ENCODE measurements at regions not wholly inside any gene's neighbourhood (a gene's known extent, or its start where the extent isn't known, plus 50 kb on each side); places are given as distances from the start of the nearest gene placed in this dataset.

GRCh38 chr3:23644099-23644498 is 161.7 kb upstream of the UBE2E1 start:
- FAIRE-seq: no peak
- no peak for ATAC-seq
- Histone ChIP-seq H3K4me2 (ENCODE audit: control insufficient read depth, insufficient read depth) (no peak overlapping the region), H3K36me3 (ENCODE audit: control insufficient read depth in 2 of 2, insufficient read depth in 2 of 2, low read length in 1 of 2) (no peaks in the 10 kb centered on the region), H2AFZ (ENCODE audit: control insufficient read depth, low read depth, low read length) (no peak overlapping the region), H3K79me2 (ENCODE audit: control insufficient read depth, insufficient read depth, low read length) (no peaks in the 10 kb centered on the region), H3K9ac (ENCODE audit: control insufficient read depth, insufficient read depth, low read length) (no peak overlapping the region), H3K9me3 (replicated peaks; ENCODE audit: control insufficient read depth, insufficient read depth, low read length) (no peaks in the 10 kb centered on the region), H3K4me1 (ENCODE audit: control insufficient read depth, insufficient read depth, low read length) (peaks cover 5% of the 10 kb centered on the region), H3K27me3 (replicated peaks in 1 of 2; ENCODE audit: control insufficient read depth in 2 of 2, insufficient read depth in 2 of 2, low read length in 1 of 2) (no peaks in the 10 kb centered on the region), H4K20me1 (ENCODE audit: control insufficient read depth, insufficient read depth) (no peaks in the 10 kb centered on the region), H3K27ac (ENCODE audit: control insufficient read depth, insufficient read depth) (no peak overlapping the region), H3K4me3 (no peak overlapping the region)
- ChIA-PET CTCF (no interaction called here), POLR2A (no interaction called here), SMC1A (ENCODE audit: uncharacterized antibody, unreplicated experiment) (interaction anchor here (1.3 kb wide), 1 partner anchor 11 kb away, joined by 5 read pairs; no protein-coding TSS in a partner anchor), RAD21 (ENCODE audit: unreplicated experiment) (no interaction called here)
- 76% methylated on average over 5 of the region's 5 CpGs for WGBS (ENCODE audit: insufficient coverage, insufficient replicate concordance, low lambda C conversion rate, missing lambda C conversion rate)
- intact Hi-C loops (cut with micrococcal nuclease; ENCODE audit: unreplicated experiment): no loop called here
- in situ Hi-C loops (cut with MboI): no loop called here
- DNase-seq (ENCODE audit: low read depth, low spot score): no peak
- BruUV-seq (replicated peaks): no TSS peak
- no peak for TF ChIP-seq RB1 (IDR thresholded peaks at IDR 0.05; ENCODE audit: borderline replicate concordance)
- TF ChIP-seq SIX5 (IDR thresholded peaks at IDR 0.05; ENCODE audit: low read depth, low read length, severe bottlenecking): no peak
- no peak for TF ChIP-seq ZBTB11 (CRISPR knock-in tag; IDR thresholded peaks at IDR 0.05)
- TF ChIP-seq ZNF217 (IDR thresholded peaks at IDR 0.05): no peak
- TF ChIP-seq BMI1 (IDR thresholded peaks at IDR 0.05; ENCODE audit: borderline replicate concordance): no peak
- no peak for TF ChIP-seq POLR2AphosphoS2 (IDR thresholded peaks at IDR 0.05; ENCODE audit: low read depth, low read length)
- no peak for TF ChIP-seq CEBPB (IDR thresholded peaks at IDR 0.05; ENCODE audit: borderline replicate concordance in 1 of 2, low read depth in 2 of 2, low read length in 2 of 2)
- no peak for TF ChIP-seq YBX1 (IDR thresholded peaks at IDR 0.05)
- TF ChIP-seq, protein P1, sequence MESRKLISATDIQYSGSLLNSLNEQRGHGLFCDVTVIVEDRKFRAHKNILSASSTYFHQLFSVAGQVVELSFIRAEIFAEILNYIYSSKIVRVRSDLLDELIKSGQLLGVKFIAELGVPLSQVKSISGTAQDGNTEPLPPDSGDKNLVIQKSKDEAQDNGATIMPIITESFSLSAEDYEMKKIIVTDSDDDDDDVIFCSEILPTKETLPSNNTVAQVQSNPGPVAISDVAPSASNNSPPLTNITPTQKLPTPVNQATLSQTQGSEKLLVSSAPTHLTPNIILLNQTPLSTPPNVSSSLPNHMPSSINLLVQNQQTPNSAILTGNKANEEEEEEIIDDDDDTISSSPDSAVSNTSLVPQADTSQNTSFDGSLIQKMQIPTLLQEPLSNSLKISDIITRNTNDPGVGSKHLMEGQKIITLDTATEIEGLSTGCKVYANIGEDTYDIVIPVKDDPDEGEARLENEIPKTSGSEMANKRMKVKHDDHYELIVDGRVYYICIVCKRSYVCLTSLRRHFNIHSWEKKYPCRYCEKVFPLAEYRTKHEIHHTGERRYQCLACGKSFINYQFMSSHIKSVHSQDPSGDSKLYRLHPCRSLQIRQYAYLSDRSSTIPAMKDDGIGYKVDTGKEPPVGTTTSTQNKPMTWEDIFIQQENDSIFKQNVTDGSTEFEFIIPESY (IDR thresholded peaks at IDR 0.05): no peak
- TF ChIP-seq TBL1XR1 (IDR thresholded peaks at IDR 0.05; ENCODE audit: low read depth, low read length): no peak
- TF ChIP-seq, protein P2, sequence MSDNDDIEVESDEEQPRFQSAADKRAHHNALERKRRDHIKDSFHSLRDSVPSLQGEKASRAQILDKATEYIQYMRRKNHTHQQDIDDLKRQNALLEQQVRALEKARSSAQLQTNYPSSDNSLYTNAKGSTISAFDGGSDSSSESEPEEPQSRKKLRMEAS (IDR thresholded peaks at IDR 0.05; ENCODE audit: low read depth, low read length): no peak
- TF ChIP-seq MYB (IDR thresholded peaks at IDR 0.05; ENCODE audit: borderline replicate concordance, low read depth, low read length): no peak
- no peak for TF ChIP-seq HDAC6 (IDR thresholded peaks at IDR 0.05; ENCODE audit: unreplicated experiment)
- TF ChIP-seq NR2F1 (conservative IDR thresholded peaks at IDR 0.05): no peak
- no peak for TF ChIP-seq FOS (IDR thresholded peaks at IDR 0.05; ENCODE audit: borderline replicate concordance, extremely low read depth, insufficient read length)
- TF ChIP-seq, protein P3, sequence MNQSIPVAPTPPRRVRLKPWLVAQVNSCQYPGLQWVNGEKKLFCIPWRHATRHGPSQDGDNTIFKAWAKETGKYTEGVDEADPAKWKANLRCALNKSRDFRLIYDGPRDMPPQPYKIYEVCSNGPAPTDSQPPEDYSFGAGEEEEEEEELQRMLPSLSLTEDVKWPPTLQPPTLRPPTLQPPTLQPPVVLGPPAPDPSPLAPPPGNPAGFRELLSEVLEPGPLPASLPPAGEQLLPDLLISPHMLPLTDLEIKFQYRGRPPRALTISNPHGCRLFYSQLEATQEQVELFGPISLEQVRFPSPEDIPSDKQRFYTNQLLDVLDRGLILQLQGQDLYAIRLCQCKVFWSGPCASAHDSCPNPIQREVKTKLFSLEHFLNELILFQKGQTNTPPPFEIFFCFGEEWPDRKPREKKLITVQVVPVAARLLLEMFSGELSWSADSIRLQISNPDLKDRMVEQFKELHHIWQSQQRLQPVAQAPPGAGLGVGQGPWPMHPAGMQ (IDR thresholded peaks at IDR 0.05; ENCODE audit: borderline replicate concordance): no peak
- TF ChIP-seq SIN3A (IDR thresholded peaks at IDR 0.05; ENCODE audit: low read depth, low read length): no peak
- TF ChIP-seq BCL11A (IDR thresholded peaks at IDR 0.05; ENCODE audit: low read depth, low read length): no peak
- no peak for TF ChIP-seq TAF1 (IDR thresholded peaks at IDR 0.05; ENCODE audit: borderline replicate concordance, low read depth, low read length)
